ENCODE measurements at regions not wholly inside any gene's neighbourhood (a gene's known extent, or its start where the extent isn't known, plus 50 kb on each side); places are given as distances from the start of the nearest gene placed in this dataset.

- 56 to 69% (median 61%) methylated on average over 2 of the region's 2 CpGs for WGBS, 3 donors
- ATAC-seq (no peak), DNase-seq (no peak)
- Histone ChIP-seq H3K9me3 (no peaks in the 10 kb centered on the region), H3K4me1 (no peaks in the 10 kb centered on the region), H3K27ac (no peak overlapping the region), H3K36me3 (ENCODE audit: insufficient read depth in 1 of 2, low read depth in 1 of 2) (no peaks in the 10 kb centered on the region), H3K4me3 (no peak overlapping the region), H3K27me3 (ENCODE audit: insufficient read depth in 3 of 3, low read length in 2 of 3) (no peaks in the 10 kb centered on the region)
- no peak for TF ChIP-seq CTCF (IDR thresholded peaks at IDR 0.05)
- intact Hi-C loops (cut with DNase I), result no loop called here
Observed at GRCh38 chr2:146323564-146323963, 1521.3 kb upstream of the ACVR2A start.

GRCh38 chr2:146321175-146321574 is 1523.7 kb upstream of the ACVR2A start:
- Histone ChIP-seq H3K27me3 (ENCODE audit: insufficient read depth in 3 of 3, low read length in 2 of 3) (no peaks in the 10 kb centered on the region), H3K4me3 (no peak overlapping the region), H3K27ac (no peak overlapping the region), H3K36me3 (ENCODE audit: insufficient read depth in 1 of 2, low read depth in 1 of 2) (no peaks in the 10 kb centered on the region), H3K4me1 (no peaks in the 10 kb centered on the region), H3K9me3 (no peaks in the 10 kb centered on the region)
- DNase-seq, result no peak
- TF ChIP-seq CTCF (IDR thresholded peaks at IDR 0.05), result no peak
- no peak for ATAC-seq
- intact Hi-C loops (cut with DNase I), result no loop called here
- 33 to 52% (median 48%) methylated on average over 2 of the region's 2 CpGs for WGBS, 3 donors

DNA sequence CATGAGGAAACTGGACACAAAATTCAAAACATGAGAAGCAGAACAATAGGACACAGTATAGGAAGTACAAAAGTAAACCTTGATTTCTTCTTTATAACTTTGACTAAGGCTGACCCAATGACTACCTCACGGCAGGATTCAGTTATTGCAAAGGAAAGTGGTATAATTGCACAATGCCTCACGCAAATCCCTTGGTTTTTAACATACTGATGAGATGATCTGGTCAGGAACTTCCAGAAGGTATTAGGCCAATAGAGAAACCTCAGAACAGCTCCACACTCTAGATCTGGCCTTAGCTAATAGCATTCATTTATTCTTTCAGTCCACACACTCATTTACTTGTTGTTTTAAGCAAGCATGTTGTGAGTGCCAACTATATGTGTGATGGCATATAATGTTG is 1526.9 kb upstream of the ACVR2A start:
- Histone ChIP-seq H3K27ac (no peak overlapping the region), H3K9me3 (no peaks in the 10 kb centered on the region), H3K27me3 (ENCODE audit: insufficient read depth in 3 of 3, low read length in 2 of 3) (no peaks in the 10 kb centered on the region), H3K4me3 (no peak overlapping the region), H3K4me1 (no peaks in the 10 kb centered on the region), H3K36me3 (ENCODE audit: insufficient read depth in 1 of 2, low read depth in 1 of 2) (no peaks in the 10 kb centered on the region)
- intact Hi-C loops (cut with DNase I), result no loop called here
- 83 to 88% (median 85%) methylated on average over 2 of the region's 2 CpGs for WGBS, 3 donors
- DNase-seq (no peak), ATAC-seq (no peak)
- no peak for TF ChIP-seq CTCF (IDR thresholded peaks at IDR 0.05)

GRCh38 chr2:146312899-146313298 is 1531.9 kb upstream of the ACVR2A start:
- intact Hi-C loops (cut with DNase I), result no loop called here
- no peak for TF ChIP-seq CTCF (IDR thresholded peaks at IDR 0.05)
- no peaks in the 10 kb centered on the region for H3K36me3 ChIP-seq (ENCODE audit: insufficient read depth in 1 of 2, low read depth in 1 of 2)
- no peaks in the 10 kb centered on the region for H3K27me3 ChIP-seq (ENCODE audit: insufficient read depth in 3 of 3, low read length in 2 of 3)
- WGBS, 3 donors, result 2 to 8% (median 5%) methylated on average over 2 of the region's 2 CpGs
- ATAC-seq (no peak), DNase-seq (no peak)
- H3K4me3 ChIP-seq, result no peak overlapping the region
- no peaks in the 10 kb centered on the region for H3K9me3 ChIP-seq
- H3K4me1 ChIP-seq, result no peaks in the 10 kb centered on the region
- no peak overlapping the region for H3K27ac ChIP-seq

DNA sequence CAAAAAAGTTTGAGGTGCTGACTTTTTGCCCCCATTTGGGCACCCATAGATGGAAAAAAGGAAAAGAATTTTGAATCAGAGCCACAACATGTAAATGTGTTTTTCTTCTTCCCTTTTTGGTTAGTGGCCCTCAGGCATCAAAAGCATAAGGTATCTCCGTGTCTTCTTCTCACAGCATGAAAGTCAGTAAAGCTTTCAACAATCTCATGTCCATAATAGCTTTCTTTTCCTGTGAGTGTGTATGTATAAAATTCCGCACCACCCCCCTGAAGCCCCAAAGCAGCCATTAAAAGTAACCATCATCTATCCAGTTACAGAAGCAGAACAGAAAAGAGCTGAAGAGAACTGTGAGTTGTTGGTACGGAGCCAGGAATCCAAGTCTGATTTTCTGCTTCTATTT is 1539.7 kb upstream of the ACVR2A start:
- no peak overlapping the region for H3K4me3 ChIP-seq
- H3K36me3 ChIP-seq (ENCODE audit: insufficient read depth in 1 of 2, low read depth in 1 of 2), result no peaks in the 10 kb centered on the region
- 43 to 53% (median 51%) methylated on average over 3 of the region's 3 CpGs for WGBS, 3 donors
- no peak for ATAC-seq
- intact Hi-C loops (cut with DNase I), result no loop called here
- no peak for TF ChIP-seq CTCF (IDR thresholded peaks at IDR 0.05)
- no peaks in the 10 kb centered on the region for H3K4me1 ChIP-seq
- no peaks in the 10 kb centered on the region for H3K9me3 ChIP-seq
- no peak for DNase-seq
- no peaks in the 10 kb centered on the region for H3K27me3 ChIP-seq (ENCODE audit: insufficient read depth in 3 of 3, low read length in 2 of 3)
- no peak overlapping the region for H3K27ac ChIP-seq

Measured in psoas muscle (tissue), 7 donors.